ENCODE measurements at regions not wholly inside any gene's neighbourhood (a gene's known extent, or its start where the extent isn't known, plus 50 kb on each side); places are given as distances from the start of the nearest gene placed in this dataset.

DNA sequence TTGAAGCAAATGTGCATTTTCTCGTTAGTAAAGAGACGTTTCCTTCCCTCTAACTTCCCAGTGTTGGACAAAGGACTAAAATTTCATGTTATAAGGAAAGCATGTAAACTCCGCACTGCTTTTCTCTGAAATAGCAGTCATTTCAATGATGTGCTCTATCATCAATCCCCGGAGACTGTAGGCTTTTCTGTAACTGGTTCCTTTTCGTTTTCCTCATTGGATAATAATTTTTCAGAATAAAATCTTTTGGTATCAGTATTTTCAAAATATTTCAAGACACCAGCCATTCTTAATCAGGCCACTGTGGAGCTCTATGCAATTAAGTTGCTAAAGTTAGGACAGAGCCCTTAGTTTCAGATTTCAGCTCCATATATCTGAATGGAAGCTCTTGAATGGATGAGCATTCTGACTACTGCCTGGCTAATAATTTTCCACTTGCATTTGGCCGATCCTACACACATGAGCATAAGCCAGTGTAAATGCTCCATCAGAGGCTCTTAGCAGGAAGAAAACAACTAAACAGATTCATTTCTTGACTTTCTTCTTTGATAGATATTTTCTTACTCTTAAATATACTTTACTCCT lies 157.7 kb downstream of the CHIC2 start:
- ChIA-PET CTCF (interaction anchor here (0.7 to 6.0 kb wide), 9 partner anchors 14 to 549 kb away, joined by 3 to 27 read pairs (median 3); no protein-coding TSS in a partner anchor), POLR2A (no interaction called here)
- Histone ChIP-seq H3K36me3 (ENCODE audit: control insufficient read depth, insufficient read depth, low read length) (no peaks in the 10 kb centered on the region), H3K4me3 (ENCODE audit: low read depth, low read length) (no peak overlapping the region), H3K27me3 (ENCODE audit: control insufficient read depth, insufficient read depth, low read length) (no peaks in the 10 kb centered on the region; the same call in 1 of the 2 replicates)
- no peak for DNase-seq (ENCODE audit: low read depth)
- no peak for TF ChIP-seq CTCF (IDR thresholded peaks at IDR 0.05; ENCODE audit: insufficient read depth, low read depth, low read length)

DNA sequence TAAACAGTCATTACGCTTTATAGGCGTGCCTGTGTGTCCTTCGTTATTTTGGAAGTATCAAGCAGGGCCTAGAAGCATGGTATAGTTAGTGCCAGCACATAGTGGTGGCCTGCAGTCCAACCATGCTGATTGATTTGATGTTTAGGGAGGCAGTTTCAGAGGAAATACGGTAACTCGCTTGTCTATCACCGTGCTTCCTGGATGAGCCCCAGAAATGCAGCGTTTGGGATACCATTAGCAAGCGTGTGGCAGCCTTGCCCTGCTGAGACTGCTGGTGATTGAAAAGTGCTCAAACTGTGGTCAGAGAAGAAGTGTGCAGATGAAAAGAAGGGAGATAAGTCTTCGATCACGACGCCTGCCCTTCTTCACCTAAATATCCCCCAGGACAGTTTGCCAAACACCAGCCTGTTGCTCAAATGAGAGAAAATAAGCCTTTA lies 158.4 kb downstream of the CHIC2 start:
- TF ChIP-seq CTCF (IDR thresholded peaks at IDR 0.05; ENCODE audit: insufficient read depth, low read depth, low read length), result no peak
- H3K27me3 ChIP-seq (ENCODE audit: control insufficient read depth, insufficient read depth, low read length), result no peaks in the 10 kb centered on the region; the same call in 1 of the 2 replicates
- POLR2A ChIA-PET, result no interaction called here
- H3K4me3 ChIP-seq (ENCODE audit: low read depth, low read length), result peak overlapping the region; percentile 29
- H3K36me3 ChIP-seq (ENCODE audit: control insufficient read depth, insufficient read depth, low read length), result no peaks in the 10 kb centered on the region
- DNase-seq (ENCODE audit: low read depth), result no peak
- CTCF ChIA-PET, result interaction anchor here (0.6 to 6.0 kb wide), 8 partner anchors 24 to 400 kb away, joined by 3 to 27 read pairs (median 3); no protein-coding TSS in a partner anchor

- no peak for DNase-seq (ENCODE audit: low read depth)
- no peak overlapping the region for H3K4me3 ChIP-seq (ENCODE audit: low read depth, low read length)
- POLR2A ChIA-PET, result no interaction called here
- H3K27me3 ChIP-seq (ENCODE audit: control insufficient read depth, insufficient read depth, low read length), result no peaks in the 10 kb centered on the region
- no peaks in the 10 kb centered on the region for H3K36me3 ChIP-seq (ENCODE audit: control insufficient read depth, insufficient read depth, low read length)
- CTCF ChIA-PET, result interaction anchor here (0.6 to 6.0 kb wide), 8 partner anchors 11 to 399 kb away, joined by 3 to 27 read pairs (median 4); no protein-coding TSS in a partner anchor
- TF ChIP-seq CTCF (IDR thresholded peaks at IDR 0.05; ENCODE audit: insufficient read depth, low read depth, low read length), result no peak
These were observed 159.0 kb downstream of the CHIC2 start for GRCh38 chr4:53905276-53905940.

- no peaks in the 10 kb centered on the region for H3K27me3 ChIP-seq (ENCODE audit: control insufficient read depth, insufficient read depth, low read length)
- no peak for TF ChIP-seq CTCF (IDR thresholded peaks at IDR 0.05; ENCODE audit: insufficient read depth, low read depth, low read length)
- no peak for DNase-seq (ENCODE audit: low read depth)
- no peak overlapping the region for H3K4me3 ChIP-seq (ENCODE audit: low read depth, low read length)
- ChIA-PET CTCF (interaction anchor here (6.0 kb wide), 1 partner anchor 331 kb away, joined by 27 read pairs; no protein-coding TSS in a partner anchor), POLR2A (no interaction called here)
- no peaks in the 10 kb centered on the region for H3K36me3 ChIP-seq (ENCODE audit: control insufficient read depth, insufficient read depth, low read length)
These were observed 161.6 kb downstream of the CHIC2 start for GRCh38 chr4:53902786-53903185.

DNA sequence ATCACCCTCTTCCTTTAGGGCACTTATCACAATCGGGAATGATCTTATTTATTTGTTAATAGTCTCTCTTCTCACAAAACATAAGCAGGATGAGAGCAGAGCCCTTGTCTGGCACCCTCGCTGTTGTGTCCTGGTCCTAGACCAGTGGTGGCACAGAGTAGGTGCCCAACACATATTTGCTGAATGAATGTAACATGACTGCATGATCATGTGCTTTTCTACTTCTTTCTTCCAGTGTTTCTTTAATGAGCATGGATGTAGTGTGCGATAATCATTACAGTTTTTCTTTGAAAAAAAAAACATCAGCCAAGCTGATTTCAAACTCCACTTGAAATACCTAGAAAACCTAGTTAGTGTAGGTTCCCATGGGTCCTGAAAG lies 164.1 kb downstream of the CHIC2 start:
- CTCF ChIA-PET, result interaction anchor here (0.6 to 1.5 kb wide), 9 partner anchors 8 to 403 kb away, joined by 3 to 5 read pairs (median 3); no protein-coding TSS in a partner anchor
- no peak overlapping the region for H3K4me3 ChIP-seq (ENCODE audit: low read depth, low read length)
- POLR2A ChIA-PET, result no interaction called here
- no peak for TF ChIP-seq CTCF (IDR thresholded peaks at IDR 0.05; ENCODE audit: insufficient read depth, low read depth, low read length)
- H3K36me3 ChIP-seq (ENCODE audit: control insufficient read depth, insufficient read depth, low read length), result no peaks in the 10 kb centered on the region
- DNase-seq (ENCODE audit: low read depth), result no peak
- no peaks in the 10 kb centered on the region for H3K27me3 ChIP-seq (ENCODE audit: control insufficient read depth, insufficient read depth, low read length)
